Sigmoid colon (tissue), 4 donors: ENCODE measurements at regions not wholly inside any gene's neighbourhood (a gene's known extent, or its start where the extent isn't known, plus 50 kb on each side); places are given as distances from the start of the nearest gene placed in this dataset.

Experiments used
- POLR2AphosphoS5 ChIP-seq, 4 donors: sonication (generic); formaldehyde crosslinking; IDR thresholded peaks; one replicate each; pipeline ENCODE4 v1.6.1; 2017; ENCODE audit warnings: antibody characterized with exemption in 4 of 4
- TF ChIP-seq, protein P1 (sequence below), 4 experiments: fragments of 450-650 bp in 3 of 4; fragments of 200-600 bp in 1 of 4; IDR thresholded peaks; one replicate each; pipeline ENCODE4 v1.5.1; 2016 to 2019; ENCODE audit warnings: antibody characterized with exemption in 4 of 4, mild to moderate bottlenecking in 3 of 4, moderate library complexity in 2 of 4

DNA sequence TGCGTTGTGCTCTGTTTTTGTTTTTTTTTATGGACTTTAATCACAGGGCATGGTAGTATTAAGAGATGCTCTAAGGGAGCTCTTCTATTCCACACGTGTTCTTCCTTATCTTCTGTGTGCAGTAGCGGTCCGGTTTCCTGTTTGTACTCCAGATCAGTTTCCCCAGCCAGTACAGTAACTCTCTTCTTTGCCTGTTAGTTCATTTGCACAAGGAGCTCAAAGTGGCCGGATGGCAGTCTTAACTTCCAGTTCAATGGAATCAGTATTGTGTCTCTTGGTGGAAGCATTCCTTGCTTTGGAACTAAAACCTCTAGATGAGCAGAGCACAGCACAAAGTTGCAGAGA is 122.0 kb downstream of the KLF13 start:
- no peak for TF ChIP-seq POLR2AphosphoS5 (IDR thresholded peaks at IDR 0.05)
- TF ChIP-seq, protein P1, sequence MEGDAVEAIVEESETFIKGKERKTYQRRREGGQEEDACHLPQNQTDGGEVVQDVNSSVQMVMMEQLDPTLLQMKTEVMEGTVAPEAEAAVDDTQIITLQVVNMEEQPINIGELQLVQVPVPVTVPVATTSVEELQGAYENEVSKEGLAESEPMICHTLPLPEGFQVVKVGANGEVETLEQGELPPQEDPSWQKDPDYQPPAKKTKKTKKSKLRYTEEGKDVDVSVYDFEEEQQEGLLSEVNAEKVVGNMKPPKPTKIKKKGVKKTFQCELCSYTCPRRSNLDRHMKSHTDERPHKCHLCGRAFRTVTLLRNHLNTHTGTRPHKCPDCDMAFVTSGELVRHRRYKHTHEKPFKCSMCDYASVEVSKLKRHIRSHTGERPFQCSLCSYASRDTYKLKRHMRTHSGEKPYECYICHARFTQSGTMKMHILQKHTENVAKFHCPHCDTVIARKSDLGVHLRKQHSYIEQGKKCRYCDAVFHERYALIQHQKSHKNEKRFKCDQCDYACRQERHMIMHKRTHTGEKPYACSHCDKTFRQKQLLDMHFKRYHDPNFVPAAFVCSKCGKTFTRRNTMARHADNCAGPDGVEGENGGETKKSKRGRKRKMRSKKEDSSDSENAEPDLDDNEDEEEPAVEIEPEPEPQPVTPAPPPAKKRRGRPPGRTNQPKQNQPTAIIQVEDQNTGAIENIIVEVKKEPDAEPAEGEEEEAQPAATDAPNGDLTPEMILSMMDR (IDR thresholded peaks at IDR 0.05): no peak
